ENCODE measurements at regions not wholly inside any gene's neighbourhood (a gene's known extent, or its start where the extent isn't known, plus 50 kb on each side); places are given as distances from the start of the nearest gene placed in this dataset.
A peak's percentile ranks its signal among the peaks of the same experiment; 100 is the strongest.

DNA sequence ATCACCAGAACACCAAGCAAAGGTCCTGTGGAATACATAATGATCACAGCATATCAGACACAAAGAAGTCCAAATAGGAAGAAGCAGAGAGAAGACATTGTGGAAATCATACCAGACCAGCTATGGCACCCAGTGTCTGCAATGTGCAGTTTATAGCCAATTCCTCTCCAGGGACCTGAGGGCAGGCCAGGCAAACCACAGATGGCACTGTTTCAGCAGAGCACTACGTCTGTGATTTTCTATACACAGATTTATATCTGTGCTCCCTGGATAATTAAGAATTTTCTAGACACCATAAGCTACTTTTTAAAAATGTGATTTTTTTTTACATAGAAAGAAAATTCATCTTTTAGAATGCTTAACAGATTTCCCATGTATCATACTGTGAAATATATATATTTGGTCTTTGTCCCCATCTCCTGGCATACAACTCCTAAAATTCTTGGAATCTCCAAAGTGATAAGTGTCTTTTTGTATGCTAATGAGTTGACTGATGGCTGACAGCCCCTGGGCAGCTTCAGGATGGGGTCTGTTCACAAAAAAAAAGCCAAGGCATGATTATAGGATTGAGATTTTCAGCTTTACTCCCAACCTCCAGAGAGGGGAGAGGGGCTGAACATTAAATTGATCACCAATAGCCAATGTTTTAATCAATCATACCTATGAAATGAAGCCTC is 498.1 kb downstream of the SIPA1L2 start:
- POLR2A ChIA-PET = interaction anchor here (0.6 to 1.8 kb wide), 2 partner anchors 21 to 120 kb away, joined by 3 to 6 read pairs; no protein-coding TSS in a partner anchor
- peak overlapping the region; percentile 40 for H3K4me3 Mint-ChIP-seq
- TF ChIP-seq ZNF671 (CRISPR knock-in tag; IDR thresholded peaks at IDR 0.05) (peak; percentile 36; the same call in 1 of the 2 replicates), RORB (CRISPR knock-in tag; IDR thresholded peaks at IDR 0.05) (no peak), ZNF532 (CRISPR knock-in tag; IDR thresholded peaks at IDR 0.05; ENCODE audit: borderline replicate concordance) (0 out of 2 replicates have a peak, but pooled peaks have one; percentile 54)
- no peak; the same call in 1 of the 2 replicates for ATAC-seq
- peak overlapping the region; percentile 94 for H3K27ac Mint-ChIP-seq
- H3K9me3 Mint-ChIP-seq = peaks cover 8% of the 10 kb centered on the region; the same call in 1 of the 2 replicates
- peaks cover 93% of the 10 kb centered on the region for H3K4me1 Mint-ChIP-seq
- peaks cover 87% of the 10 kb centered on the region for H3K36me3 Mint-ChIP-seq
- no peaks in the 10 kb centered on the region for H3K27me3 Mint-ChIP-seq (ENCODE audit: low read depth)
- DNase-seq (ENCODE audit: low spot score) = no peak
- CTCF ChIA-PET = interaction anchor here (0.8 kb wide), 1 partner anchor 175 kb away, joined by 4 read pairs; no protein-coding TSS in a partner anchor

- ChIA-PET POLR2A (interaction anchor here (1.8 kb wide), 1 partner anchor 20 kb away, joined by 6 read pairs; no protein-coding TSS in a partner anchor), CTCF (interaction anchor here (0.8 to 1.4 kb wide), 2 partner anchors 176 to 497 kb away, joined by 4 read pairs; no protein-coding TSS in a partner anchor)
- Mint-ChIP-seq H3K27me3 (ENCODE audit: low read depth) (no peaks in the 10 kb centered on the region), H3K9me3 (peaks cover 8% of the 10 kb centered on the region; the same call in 1 of the 2 replicates), H3K4me1 (peaks cover 92% of the 10 kb centered on the region), H3K4me3 (peak overlapping the region; percentile 40; the same call in 1 of the 2 replicates), H3K36me3 (peaks cover 85% of the 10 kb centered on the region), H3K27ac (no peak overlapping the region)
- TF ChIP-seq, protein P1, sequence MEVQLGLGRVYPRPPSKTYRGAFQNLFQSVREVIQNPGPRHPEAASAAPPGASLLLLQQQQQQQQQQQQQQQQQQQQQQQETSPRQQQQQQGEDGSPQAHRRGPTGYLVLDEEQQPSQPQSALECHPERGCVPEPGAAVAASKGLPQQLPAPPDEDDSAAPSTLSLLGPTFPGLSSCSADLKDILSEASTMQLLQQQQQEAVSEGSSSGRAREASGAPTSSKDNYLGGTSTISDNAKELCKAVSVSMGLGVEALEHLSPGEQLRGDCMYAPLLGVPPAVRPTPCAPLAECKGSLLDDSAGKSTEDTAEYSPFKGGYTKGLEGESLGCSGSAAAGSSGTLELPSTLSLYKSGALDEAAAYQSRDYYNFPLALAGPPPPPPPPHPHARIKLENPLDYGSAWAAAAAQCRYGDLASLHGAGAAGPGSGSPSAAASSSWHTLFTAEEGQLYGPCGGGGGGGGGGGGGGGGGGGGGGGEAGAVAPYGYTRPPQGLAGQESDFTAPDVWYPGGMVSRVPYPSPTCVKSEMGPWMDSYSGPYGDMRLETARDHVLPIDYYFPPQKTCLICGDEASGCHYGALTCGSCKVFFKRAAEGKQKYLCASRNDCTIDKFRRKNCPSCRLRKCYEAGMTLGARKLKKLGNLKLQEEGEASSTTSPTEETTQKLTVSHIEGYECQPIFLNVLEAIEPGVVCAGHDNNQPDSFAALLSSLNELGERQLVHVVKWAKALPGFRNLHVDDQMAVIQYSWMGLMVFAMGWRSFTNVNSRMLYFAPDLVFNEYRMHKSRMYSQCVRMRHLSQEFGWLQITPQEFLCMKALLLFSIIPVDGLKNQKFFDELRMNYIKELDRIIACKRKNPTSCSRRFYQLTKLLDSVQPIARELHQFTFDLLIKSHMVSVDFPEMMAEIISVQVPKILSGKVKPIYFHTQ (CRISPR knock-in tag; IDR thresholded peaks at IDR 0.05) = 0 out of 2 replicates have a peak, but pooled peaks have one; percentile 6
- TF ChIP-seq, protein P2, sequence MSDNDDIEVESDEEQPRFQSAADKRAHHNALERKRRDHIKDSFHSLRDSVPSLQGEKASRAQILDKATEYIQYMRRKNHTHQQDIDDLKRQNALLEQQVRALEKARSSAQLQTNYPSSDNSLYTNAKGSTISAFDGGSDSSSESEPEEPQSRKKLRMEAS (CRISPR knock-in tag; IDR thresholded peaks at IDR 0.05) = no peak
- no peak for ATAC-seq
- no peak for DNase-seq (ENCODE audit: low spot score)
Measured at GRCh38 chr1:232130815-232131480, 499.0 kb downstream of the SIPA1L2 start.

DNA sequence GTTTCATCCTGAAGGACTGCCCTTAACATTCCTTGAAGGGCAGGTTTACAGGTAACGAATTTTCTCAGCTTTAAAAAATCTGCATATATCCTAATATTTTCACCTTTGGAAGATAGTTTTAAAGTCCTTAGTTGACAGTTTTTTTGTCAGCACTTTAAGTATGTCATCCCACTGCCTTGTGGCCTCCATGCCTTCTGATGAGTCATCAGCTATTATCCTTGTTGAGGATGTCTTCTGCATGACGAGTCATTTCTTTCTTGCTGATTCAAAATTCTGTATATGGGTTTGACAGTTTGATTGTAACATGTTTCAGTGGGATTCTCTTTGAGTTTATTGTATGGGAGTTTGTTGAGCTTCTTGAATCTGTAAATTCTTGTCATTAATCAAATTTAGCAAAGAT is 500.6 kb downstream of the DISC1 start:
- Mint-ChIP-seq H3K27ac (peak overlapping the region; percentile 82), H3K4me3 (peak overlapping the region; percentile 58), H3K27me3 (ENCODE audit: low read depth) (no peaks in the 10 kb centered on the region), H3K9me3 (peaks cover 8% of the 10 kb centered on the region; the same call in 1 of the 2 replicates), H3K4me1 (peaks cover 69% of the 10 kb centered on the region), H3K36me3 (peaks cover 88% of the 10 kb centered on the region)
- ATAC-seq (no peak), DNase-seq (ENCODE audit: low spot score) (no peak)
- ChIA-PET POLR2A (interaction anchor here (0.6 to 0.8 kb wide), 2 partner anchors 10 to 90 kb away, joined by 3 to 6 read pairs; no protein-coding TSS in a partner anchor), CTCF (no interaction called here)
- TF ChIP-seq STAT6 (CRISPR knock-in tag; conservative IDR thresholded peaks at IDR 0.05; ENCODE audit: low read depth) (no peak), PRRX2 (CRISPR knock-in tag; IDR thresholded peaks at IDR 0.05) (no peak), FOXJ3 (CRISPR knock-in tag; IDR thresholded peaks at IDR 0.05; ENCODE audit: borderline replicate concordance) (no peak), OVOL2 (CRISPR knock-in tag; IDR thresholded peaks at IDR 0.05; ENCODE audit: borderline replicate concordance) (no peak), ARID4B (CRISPR knock-in tag; IDR thresholded peaks at IDR 0.05; ENCODE audit: borderline replicate concordance) (no peak), CREM (CRISPR knock-in tag; IDR thresholded peaks at IDR 0.05) (no peak), RORB (CRISPR knock-in tag; IDR thresholded peaks at IDR 0.05) (no peak)
- TF ChIP-seq, protein P3, sequence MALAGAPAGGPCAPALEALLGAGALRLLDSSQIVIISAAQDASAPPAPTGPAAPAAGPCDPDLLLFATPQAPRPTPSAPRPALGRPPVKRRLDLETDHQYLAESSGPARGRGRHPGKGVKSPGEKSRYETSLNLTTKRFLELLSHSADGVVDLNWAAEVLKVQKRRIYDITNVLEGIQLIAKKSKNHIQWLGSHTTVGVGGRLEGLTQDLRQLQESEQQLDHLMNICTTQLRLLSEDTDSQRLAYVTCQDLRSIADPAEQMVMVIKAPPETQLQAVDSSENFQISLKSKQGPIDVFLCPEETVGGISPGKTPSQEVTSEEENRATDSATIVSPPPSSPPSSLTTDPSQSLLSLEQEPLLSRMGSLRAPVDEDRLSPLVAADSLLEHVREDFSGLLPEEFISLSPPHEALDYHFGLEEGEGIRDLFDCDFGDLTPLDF (CRISPR knock-in tag; IDR thresholded peaks at IDR 0.05) = no peak
